ENCODE measurements at regions not wholly inside any gene's neighbourhood (a gene's known extent, or its start where the extent isn't known, plus 50 kb on each side); places are given as distances from the start of the nearest gene placed in this dataset.

- TF ChIP-seq TEAD4 (IDR thresholded peaks at IDR 0.05) (no peak), TAF1 (IDR thresholded peaks at IDR 0.05; ENCODE audit: low read depth) (no peak)
Measured at GRCh38 chr5:125612776-125613175, 810.4 kb upstream of the GRAMD2B start.
